Stomach (tissue), 8 donors: ENCODE measurements at regions not wholly inside any gene's neighbourhood (a gene's known extent, or its start where the extent isn't known, plus 50 kb on each side); places are given as distances from the start of the nearest gene placed in this dataset.

Experiments used
- DNase-seq, 2 donors: peaks; one replicate each; pipeline versions ENCODE4 v3.0.0 to v3.0.0-alpha.2; 2013 to 2019
- H3K27ac ChIP-seq, 5 donors: fragments of 200-600 bp in 4 of 5; sonication (generic) in 4 of 5; one replicate each; pipeline ENCODE4 v1.5.1; 2013 to 2019; ENCODE audit warnings: mild to moderate bottlenecking in 1 of 5, moderate library complexity in 1 of 5
- H3K27me3 ChIP-seq, 3 donors: fragments of 200-600 bp; sonication (generic); one replicate each; pipeline ENCODE4 v1.5.1; 2017 to 2019; ENCODE audit warnings: mixed run types in 1 of 3
- H3K36me3 ChIP-seq, 4 donors: fragments of 200-600 bp; sonication (generic); 1 replicate in 3 of 4; 2 replicates in 1 of 4; pipeline ENCODE4 v1.5.1; 2016 to 2019
- H3K4me1 ChIP-seq, 4 donors: fragments of 200-600 bp; sonication (generic); one replicate each; pipeline ENCODE4 v1.5.1; 2016 to 2019
- H3K4me3 ChIP-seq, 4 donors: fragments of 200-600 bp; sonication (generic) in 3 of 4; one replicate each; pipeline ENCODE4 v1.5.1; 2016 to 2019; ENCODE audit warnings: mild to moderate bottlenecking in 1 of 4
- H3K9me3 ChIP-seq, 4 donors: fragments of 200-600 bp; sonication (generic); one replicate each; pipeline ENCODE4 v1.5.1; 2016 to 2019
- CTCF ChIP-seq, 7 experiments: fragments of 450-650 bp in 4 of 7; fragments of 200-600 bp in 3 of 7; sonication (generic) in 3 of 7; IDR thresholded peaks; one replicate each; pipeline ENCODE4 v1.5.1; 2016 to 2019; ENCODE audit warnings: antibody characterized with exemption in 7 of 7, control low read depth in 2 of 7, mild to moderate bottlenecking in 1 of 7
- EP300 ChIP-seq: sonication (generic); formaldehyde crosslinking; IDR thresholded peaks from one replicate; pipeline ENCODE4 v1.6.1; 2017; ENCODE audit warnings: antibody characterized with exemption
- POLR2A ChIP-seq, 4 donors: fragments of 450-650 bp; IDR thresholded peaks; one replicate each; pipeline ENCODE4 v1.6.1; 2016; ENCODE audit warnings: antibody characterized with exemption in 4 of 4, control low read depth in 2 of 4, mild to moderate bottlenecking in 1 of 4, moderate library complexity in 1 of 4
- POLR2AphosphoS5 ChIP-seq, 3 donors: sonication (generic); formaldehyde crosslinking; IDR thresholded peaks; one replicate each; pipeline ENCODE4 v1.6.1; 2016; ENCODE audit warnings: antibody characterized with exemption in 3 of 3
- WGBS, 5 donors: extraction: QIAGEN DNeasy Blood & Tissue Kit in 3 of 5; methylation state at CpG; one replicate each; pipeline versions ENCODE4 v1.1.5 to v1.1.7; 2013 to 2018; 5-methylcytosine and 5-hydroxymethylcytosine counted together
- intact Hi-C: fragments of 100-400 bp; cut with DNase I; formaldehyde crosslinking; loops from one replicate; pipeline ENCODE4 v1.15.1; 2023; ENCODE audit warnings: low total_unique reads
- donor health status: healthy with polysubstance abuse.
- donor health status: Bipolar disorder and iron deficiency.
- donor health status: healthy.

GRCh38 chr4:79850626-79851025 is 222.4 kb downstream of the ANTXR2 start:
- 79 to 89% (median 86%) methylated on average over 3 of the region's 3 CpGs for WGBS, 5 donors
- H3K4me1 ChIP-seq = peaks cover 0 to 13% (median 6%) of the 10 kb centered on the region in 4 donors
- H3K9me3 ChIP-seq = no peaks in the 10 kb centered on the region
- no peaks in the 10 kb centered on the region for H3K36me3 ChIP-seq
- no peaks in the 10 kb centered on the region for H3K27me3 ChIP-seq
- no peak overlapping the region for H3K4me3 ChIP-seq
- intact Hi-C loops = no loop called here
- no peak for DNase-seq
- no peak overlapping the region for H3K27ac ChIP-seq
- TF ChIP-seq POLR2A (IDR thresholded peaks at IDR 0.05) (no peak), CTCF (IDR thresholded peaks at IDR 0.05) (no peak)

GRCh38 chr4:79848329-79848728 is 224.7 kb downstream of the ANTXR2 start:
- H3K27me3 ChIP-seq = no peaks in the 10 kb centered on the region
- no peak overlapping the region for H3K27ac ChIP-seq
- intact Hi-C loops = no loop called here
- H3K36me3 ChIP-seq = no peaks in the 10 kb centered on the region
- H3K9me3 ChIP-seq = peaks cover 0 to 18% (median 13%) of the 10 kb centered on the region in 4 donors
- TF ChIP-seq EP300 (no peak), CTCF (IDR thresholded peaks at IDR 0.05) (no peak), POLR2AphosphoS5 (IDR thresholded peaks at IDR 0.05) (no peak), POLR2A (IDR thresholded peaks at IDR 0.05) (no peak)
- 75 to 88% (median 84%) methylated on average over 1 of the region's 1 CpG for WGBS, 5 donors
- H3K4me3 ChIP-seq = no peak overlapping the region
- no peak for DNase-seq
- H3K4me1 ChIP-seq = no peaks in the 10 kb centered on the region

- WGBS, 5 donors = 84 to 96% (median 91%) methylated on average over 2 of the region's 2 CpGs
- no peak for TF ChIP-seq EP300
- TF ChIP-seq POLR2A (IDR thresholded peaks at IDR 0.05) = no peak
- TF ChIP-seq CTCF (IDR thresholded peaks at IDR 0.05) = no peak
- TF ChIP-seq POLR2AphosphoS5 (IDR thresholded peaks at IDR 0.05) = no peak
- DNase-seq = no peak
- intact Hi-C loops = no loop called here
- no peak overlapping the region for H3K4me3 ChIP-seq
- H3K36me3 ChIP-seq = no peaks in the 10 kb centered on the region
- H3K27me3 ChIP-seq = no peaks in the 10 kb centered on the region
- peaks cover 0 to 26% (median 20%) of the 10 kb centered on the region in 4 donors for H3K9me3 ChIP-seq
- no peaks in the 10 kb centered on the region for H3K4me1 ChIP-seq
- no peak overlapping the region for H3K27ac ChIP-seq
Observed at GRCh38 chr4:79847411-79847810, 225.6 kb downstream of the ANTXR2 start.

GRCh38 chr4:79842162-79842561 is 230.9 kb downstream of the ANTXR2 start:
- Histone ChIP-seq H3K27ac (no peak overlapping the region), H3K27me3 (no peaks in the 10 kb centered on the region), H3K4me3 (no peak overlapping the region), H3K9me3 (peaks cover 4 to 35% (median 24%) of the 10 kb centered on the region in 4 donors), H3K4me1 (no peaks in the 10 kb centered on the region), H3K36me3 (no peaks in the 10 kb centered on the region)
- no peak for DNase-seq
- TF ChIP-seq CTCF (IDR thresholded peaks at IDR 0.05) (no peak), EP300 (no peak), POLR2A (IDR thresholded peaks at IDR 0.05) (no peak), POLR2AphosphoS5 (IDR thresholded peaks at IDR 0.05) (no peak)
- intact Hi-C loops = no loop called here
